B cell (primary cell): ENCODE measurements at regions not wholly inside any gene's neighbourhood (a gene's known extent, or its start where the extent isn't known, plus 50 kb on each side); places are given as distances from the start of the nearest gene placed in this dataset.

Experiments used
- ATAC-seq: fragments of 200-7000 bp; cut with Tn5 transposase; one replicate; pipeline ENCODE4 v1.10.0; 2021; ENCODE audit warnings: low read depth, mild to moderate bottlenecking, moderate number of reproducible peaks, moderate library complexity
- CTCF ChIA-PET: fragments of 350-600 bp; sonication (Branson Sonifier 250); formaldehyde crosslinking; loops from one replicate; lab custom pipeline; 2021; ENCODE audit warnings: antibody characterized with exemption, inconsistent platforms; lab: Charles Lee
- POLR2A ChIA-PET: fragments of 350-600 bp; sonication (Branson Sonifier 250); formaldehyde crosslinking; loops from one replicate; lab custom pipeline; 2021; ENCODE audit warnings: antibody characterized with exemption; lab: Charles Lee
- DNase-seq: peaks from one replicate; pipeline ENCODE4 v3.0.0; 2013
- H2AFZ ChIP-seq: 2 replicates; pipeline ENCODE4 v1.6.1; 2012; ENCODE audit warnings: mild to moderate bottlenecking, low read depth, low read length; ENCODE audit not compliant: insufficient read depth, poor library complexity, severe bottlenecking
- H3K27ac ChIP-seq, 2 donors: 1 replicate in 1 of 2; 2 replicates in 1 of 2; pipeline ENCODE4 v1.5.1; 2012 to 2013; ENCODE audit warnings: low read length in 2 of 2, mild to moderate bottlenecking in 2 of 2, moderate library complexity in 1 of 2
- H3K27me3 ChIP-seq, 4 experiments: fragments of 200-600 bp in 1 of 4; sonication (generic) in 1 of 4; replicated peaks in 1 of 4; 1 replicate in 2 of 4; 2 replicates in 2 of 4; pipeline versions ENCODE4 v1.6.1 to v1.7.0; 2013 to 2016; ENCODE audit warnings: low read length in 3 of 4, mild to moderate bottlenecking in 2 of 4, mixed read lengths in 1 of 4, moderate library complexity in 1 of 4; ENCODE audit not compliant: insufficient read depth in 4 of 4, control insufficient read depth in 3 of 4; ENCODE audit errors: control extremely low read depth in 1 of 4
- H3K36me3 ChIP-seq, 2 experiments: replicated peaks in 1 of 2; 1 replicate in 1 of 2; 2 replicates in 1 of 2; pipeline versions ENCODE4 v1.6.1 to v1.7.1; 2013; ENCODE audit warnings: low read length in 1 of 2; ENCODE audit not compliant: insufficient read depth in 2 of 2, control insufficient read depth in 1 of 2; ENCODE audit errors: control extremely low read depth in 1 of 2, extremely low read depth in 1 of 2
- H3K4me1 ChIP-seq, 2 donors: fragments of 200-600 bp in 1 of 2; sonication (generic) in 1 of 2; 1 replicate in 1 of 2; 2 replicates in 1 of 2; pipeline versions ENCODE4 v1.5.1 to v1.6.1; 2013 to 2017; ENCODE audit warnings: low read length in 2 of 2; ENCODE audit not compliant: control insufficient read depth in 2 of 2, insufficient read depth in 2 of 2
- H3K4me2 ChIP-seq: replicated peaks from 2 replicates; pipeline ENCODE3; 2012; ENCODE audit warnings: mild to moderate bottlenecking, low read depth, low read length; ENCODE audit not compliant: poor library complexity, severe bottlenecking
- H3K4me3 ChIP-seq, 5 experiments: fragments of 200-600 bp in 1 of 5; sonication (generic) in 1 of 5; 1 replicate in 3 of 5; 2 replicates in 2 of 5; pipeline versions ENCODE4 v1.5.1 to v1.7.0; 2011 to 2016; ENCODE audit warnings: low read length in 4 of 5, mild to moderate bottlenecking in 4 of 5, low read depth in 2 of 5, control low read depth in 1 of 5, moderate library complexity in 1 of 5; ENCODE audit not compliant: insufficient read depth in 1 of 5; ENCODE audit errors: control extremely low read depth in 1 of 5, extremely low read depth in 1 of 5
- H3K79me2 ChIP-seq: fragments of 200-600 bp; sonication (generic); one replicate; pipeline ENCODE4 v1.6.0; 2016; ENCODE audit warnings: low read length; ENCODE audit not compliant: control insufficient read depth, insufficient read depth
- H3K9ac ChIP-seq: fragments of 200-600 bp; sonication (generic); 2 replicates; pipeline ENCODE4 v1.6.1; 2017; ENCODE audit warnings: mild to moderate bottlenecking, low read length, moderate library complexity
- H3K9me3 ChIP-seq, 3 donors: one replicate each; pipeline versions ENCODE4 v1.6.1 to v1.7.1; 2013; ENCODE audit warnings: low read length in 2 of 3; ENCODE audit not compliant: control insufficient read depth in 2 of 3, insufficient read depth in 1 of 3; ENCODE audit errors: control extremely low read depth in 1 of 3
- H4K20me1 ChIP-seq: 2 replicates; pipeline ENCODE4 v1.6.0; 2012; ENCODE audit warnings: mild to moderate bottlenecking, low read length; ENCODE audit not compliant: insufficient read depth, control insufficient read depth, poor library complexity, severe bottlenecking
- H3K27ac Mint-ChIP-seq: one replicate; pipeline ENCODE4 v1.8.0; 2021; ENCODE audit warnings: mixed read lengths
- H3K27me3 Mint-ChIP-seq: one replicate; pipeline ENCODE4 v1.8.0; 2021; ENCODE audit warnings: mixed read lengths
- H3K4me1 Mint-ChIP-seq: one replicate; pipeline ENCODE4 v1.8.0; 2021; ENCODE audit warnings: mixed read lengths
- H3K4me3 Mint-ChIP-seq: one replicate; pipeline ENCODE4 v1.8.0; 2021; ENCODE audit warnings: mixed read lengths
- H3K9me3 Mint-ChIP-seq: one replicate; pipeline ENCODE4 v1.8.0; 2022; ENCODE audit warnings: mixed read lengths; ENCODE audit not compliant: insufficient read depth
- CTCF ChIP-seq: fragments of 200-600 bp; IDR thresholded peaks from one replicate; pipeline ENCODE4 v1.8.0; 2022; ENCODE audit warnings: antibody characterized with exemption, mild to moderate bottlenecking
- EZH2 ChIP-seq: IDR thresholded peaks from 2 replicates; pipeline ENCODE4 v1.6.1; 2012; ENCODE audit warnings: borderline replicate concordance, low read depth, mild to moderate bottlenecking, moderate library complexity, low read length; ENCODE audit not compliant: insufficient read depth, poor library complexity, severe bottlenecking
- WGBS: methylation state at CpG from one replicate; pipeline ENCODE4 v1.1.5; 2013; ENCODE audit warnings: missing lambda C conversion rate; ENCODE audit not compliant: insufficient coverage; 5-methylcytosine and 5-hydroxymethylcytosine counted together
- intact Hi-C: fragments of 100-400 bp; cut with micrococcal nuclease; formaldehyde crosslinking; loops from one replicate; pipeline ENCODE4 v1.10.0; 2022

- intact Hi-C loops, result no loop called here
- H3K9ac ChIP-seq, result no peak overlapping the region
- H3K9me3 ChIP-seq, result peaks cover 0 to 10% (median 0%) of the 10 kb centered on the region in 3 donors
- DNase-seq, result no peak
- TF ChIP-seq EZH2 (no peak), CTCF (no peak)
- WGBS, result 93% methylated on average over 2 of the region's 2 CpGs
- POLR2A ChIA-PET, result no interaction called here
- H3K4me3 ChIP-seq, result no peak overlapping the region
- no peaks in the 10 kb centered on the region for H3K27me3 ChIP-seq
- H3K79me2 ChIP-seq, result no peaks in the 10 kb centered on the region
- H3K4me1 Mint-ChIP-seq, result no peaks in the 10 kb centered on the region
- H3K36me3 ChIP-seq, result no peaks in the 10 kb centered on the region
- no peak overlapping the region for H2AFZ ChIP-seq
- H3K4me1 ChIP-seq, result no peaks in the 10 kb centered on the region
- no peaks in the 10 kb centered on the region for H3K27me3 Mint-ChIP-seq
- no peak for ATAC-seq
- no peak overlapping the region for H3K27ac Mint-ChIP-seq
- CTCF ChIA-PET, result no interaction called here
- H4K20me1 ChIP-seq, result no peaks in the 10 kb centered on the region
- no peak overlapping the region for H3K4me3 Mint-ChIP-seq
- no peak overlapping the region for H3K27ac ChIP-seq
- peaks cover 2% of the 10 kb centered on the region for H3K9me3 Mint-ChIP-seq
- H3K4me2 ChIP-seq, result no peak overlapping the region
Measured at GRCh38 chr2:4973973-4974372, 718.2 kb upstream of the SOX11 start.

- no peaks in the 10 kb centered on the region for H3K9me3 Mint-ChIP-seq
- Histone ChIP-seq H4K20me1 (no peaks in the 10 kb centered on the region), H3K4me1 (no peaks in the 10 kb centered on the region), H3K4me2 (no peak overlapping the region), H3K9ac (no peak overlapping the region), H3K27ac (no peak overlapping the region), H3K27me3 (no peaks in the 10 kb centered on the region), H2AFZ (no peak overlapping the region), H3K36me3 (no peaks in the 10 kb centered on the region), H3K79me2 (no peaks in the 10 kb centered on the region), H3K4me3 (no peak overlapping the region), H3K9me3 (peaks cover 0 to 13% (median 0%) of the 10 kb centered on the region in 3 donors)
- 87% methylated on average over 3 of the region's 7 CpGs for WGBS
- intact Hi-C loops, result no loop called here
- H3K27me3 Mint-ChIP-seq, result no peaks in the 10 kb centered on the region
- CTCF ChIA-PET, result no interaction called here
- POLR2A ChIA-PET, result no interaction called here
- no peak for TF ChIP-seq EZH2
- TF ChIP-seq CTCF, result no peak
- H3K4me1 Mint-ChIP-seq, result no peaks in the 10 kb centered on the region
- no peak overlapping the region for H3K27ac Mint-ChIP-seq
- no peak for DNase-seq
- no peak overlapping the region for H3K4me3 Mint-ChIP-seq
- ATAC-seq, result no peak
Measured at GRCh38 chr2:4976407-4976806, 715.8 kb upstream of the SOX11 start.
